Suprapubic skin (tissue), 4 donors: ENCODE measurements at regions not wholly inside any gene's neighbourhood (a gene's known extent, or its start where the extent isn't known, plus 50 kb on each side); places are given as distances from the start of the nearest gene placed in this dataset.

Source experiments
- DNase-seq, 2 donors: peaks; one replicate each; pipeline ENCODE4 v3.0.0-alpha.2; 2019; ENCODE audit warnings: low spot score in 2 of 2
- H3K27ac ChIP-seq: fragments of 200-600 bp; sonication (generic); one replicate; pipeline ENCODE4 v1.5.1; 2019
- H3K27me3 ChIP-seq: fragments of 200-600 bp; sonication (generic); one replicate; pipeline ENCODE4 v1.5.1; 2019
- H3K36me3 ChIP-seq: fragments of 200-600 bp; sonication (generic); one replicate; pipeline ENCODE4 v1.5.1; 2019
- H3K4me1 ChIP-seq: fragments of 200-600 bp; sonication (generic); one replicate; pipeline ENCODE4 v1.5.1; 2019
- H3K4me3 ChIP-seq: fragments of 200-600 bp; sonication (generic); one replicate; pipeline ENCODE4 v1.5.1; 2019; ENCODE audit warnings: mild to moderate bottlenecking
- H3K9me3 ChIP-seq: fragments of 200-600 bp; sonication (generic); one replicate; pipeline ENCODE4 v1.5.1; 2019
- EP300 ChIP-seq: sonication (generic); formaldehyde crosslinking; IDR thresholded peaks from one replicate; pipeline ENCODE4 v1.6.1; 2017; ENCODE audit warnings: antibody characterized with exemption
- POLR2A ChIP-seq, 2 donors: fragments of 450-650 bp; IDR thresholded peaks; one replicate each; pipeline ENCODE4 v1.6.1; 2017; ENCODE audit warnings: antibody characterized with exemption in 2 of 2, mild to moderate bottlenecking in 2 of 2, moderate library complexity in 2 of 2
- POLR2AphosphoS5 ChIP-seq, 3 donors: sonication (generic); formaldehyde crosslinking; IDR thresholded peaks; one replicate each; pipeline ENCODE4 v1.6.1; 2017; ENCODE audit warnings: antibody characterized with exemption in 3 of 3
- WGBS: methylation state at CpG from one replicate; pipeline ENCODE4 v1.1.5; 2018; 5-methylcytosine and 5-hydroxymethylcytosine counted together
- TF ChIP-seq, protein P1 (sequence below), 2 donors: fragments of 200-600 bp in 1 of 2; fragments of 450-650 bp in 1 of 2; sonication (generic) in 1 of 2; IDR thresholded peaks; one replicate each; pipeline ENCODE4 v1.5.1; 2016 to 2019; ENCODE audit warnings: antibody characterized with exemption in 2 of 2, mild to moderate bottlenecking in 1 of 2, moderate library complexity in 1 of 2

DNA sequence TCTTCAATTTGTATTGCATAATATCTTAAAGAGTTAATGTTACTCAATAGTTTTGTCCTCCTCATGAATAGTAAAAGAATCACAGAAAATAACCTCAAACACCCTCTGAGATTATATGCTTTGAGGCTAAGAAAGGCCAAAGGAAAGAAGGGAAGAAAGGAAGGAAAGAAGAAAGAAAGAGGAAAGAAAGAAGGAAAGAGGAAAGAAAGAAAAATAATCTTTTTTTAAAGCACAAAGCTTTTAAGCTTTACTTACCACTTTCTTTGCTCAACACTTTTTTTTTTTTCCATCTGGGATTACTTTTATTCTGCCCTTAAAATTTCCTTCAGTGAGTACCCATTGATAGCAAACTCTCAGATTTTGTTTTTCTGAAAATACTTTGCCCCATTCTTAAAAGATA is 369.1 kb downstream of the FGF9 start:
- Histone ChIP-seq H3K4me1 (no peaks in the 10 kb centered on the region), H3K9me3 (no peaks in the 10 kb centered on the region), H3K27ac (no peak overlapping the region), H3K27me3 (no peaks in the 10 kb centered on the region), H3K4me3 (no peak overlapping the region), H3K36me3 (no peaks in the 10 kb centered on the region)
- DNase-seq, result no peak
- TF ChIP-seq, protein P1, sequence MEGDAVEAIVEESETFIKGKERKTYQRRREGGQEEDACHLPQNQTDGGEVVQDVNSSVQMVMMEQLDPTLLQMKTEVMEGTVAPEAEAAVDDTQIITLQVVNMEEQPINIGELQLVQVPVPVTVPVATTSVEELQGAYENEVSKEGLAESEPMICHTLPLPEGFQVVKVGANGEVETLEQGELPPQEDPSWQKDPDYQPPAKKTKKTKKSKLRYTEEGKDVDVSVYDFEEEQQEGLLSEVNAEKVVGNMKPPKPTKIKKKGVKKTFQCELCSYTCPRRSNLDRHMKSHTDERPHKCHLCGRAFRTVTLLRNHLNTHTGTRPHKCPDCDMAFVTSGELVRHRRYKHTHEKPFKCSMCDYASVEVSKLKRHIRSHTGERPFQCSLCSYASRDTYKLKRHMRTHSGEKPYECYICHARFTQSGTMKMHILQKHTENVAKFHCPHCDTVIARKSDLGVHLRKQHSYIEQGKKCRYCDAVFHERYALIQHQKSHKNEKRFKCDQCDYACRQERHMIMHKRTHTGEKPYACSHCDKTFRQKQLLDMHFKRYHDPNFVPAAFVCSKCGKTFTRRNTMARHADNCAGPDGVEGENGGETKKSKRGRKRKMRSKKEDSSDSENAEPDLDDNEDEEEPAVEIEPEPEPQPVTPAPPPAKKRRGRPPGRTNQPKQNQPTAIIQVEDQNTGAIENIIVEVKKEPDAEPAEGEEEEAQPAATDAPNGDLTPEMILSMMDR (IDR thresholded peaks at IDR 0.05), result no peak
- TF ChIP-seq POLR2A (IDR thresholded peaks at IDR 0.05) (no peak), POLR2AphosphoS5 (IDR thresholded peaks at IDR 0.05) (no peak), EP300 (no peak)

DNA sequence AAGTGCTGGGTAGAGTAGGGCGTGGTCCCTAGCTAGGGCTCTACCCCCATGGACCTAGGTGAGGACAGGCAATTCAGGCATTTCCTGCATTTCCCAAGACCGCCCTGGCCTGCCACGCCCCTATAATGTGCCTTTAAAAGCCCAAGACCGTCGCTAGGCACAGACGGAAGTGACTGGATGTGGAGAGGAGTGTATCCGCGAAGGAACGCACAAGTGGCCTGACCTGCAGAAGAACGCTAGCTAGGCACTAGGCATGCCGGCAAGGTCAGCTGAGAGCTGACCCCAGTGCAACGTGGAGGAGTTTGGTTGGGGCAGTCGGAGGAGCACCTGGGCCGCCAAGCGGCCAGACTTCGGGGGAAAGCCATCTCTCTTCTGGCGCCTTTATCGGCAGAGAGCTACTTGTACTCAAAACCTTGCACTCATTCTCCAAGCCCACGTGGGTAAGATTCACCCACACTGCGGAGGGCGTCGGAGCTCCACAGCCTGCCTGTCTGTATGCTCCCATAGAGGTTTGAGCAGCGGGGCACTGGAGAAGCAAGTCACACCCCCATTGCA is 370.0 kb downstream of the FGF9 start:
- H3K27me3 ChIP-seq, result no peaks in the 10 kb centered on the region
- 79% methylated on average over 23 of the region's 23 CpGs for WGBS
- H3K4me1 ChIP-seq, result no peaks in the 10 kb centered on the region
- no peaks in the 10 kb centered on the region for H3K36me3 ChIP-seq
- H3K27ac ChIP-seq, result no peak overlapping the region
- no peaks in the 10 kb centered on the region for H3K9me3 ChIP-seq
- H3K4me3 ChIP-seq, result no peak overlapping the region
- no peak for TF ChIP-seq POLR2AphosphoS5 (IDR thresholded peaks at IDR 0.05)
- TF ChIP-seq, protein P1 (IDR thresholded peaks at IDR 0.05), result no peak
- TF ChIP-seq EP300, result no peak
- TF ChIP-seq POLR2A (IDR thresholded peaks at IDR 0.05), result no peak
- DNase-seq, result no peak

DNA sequence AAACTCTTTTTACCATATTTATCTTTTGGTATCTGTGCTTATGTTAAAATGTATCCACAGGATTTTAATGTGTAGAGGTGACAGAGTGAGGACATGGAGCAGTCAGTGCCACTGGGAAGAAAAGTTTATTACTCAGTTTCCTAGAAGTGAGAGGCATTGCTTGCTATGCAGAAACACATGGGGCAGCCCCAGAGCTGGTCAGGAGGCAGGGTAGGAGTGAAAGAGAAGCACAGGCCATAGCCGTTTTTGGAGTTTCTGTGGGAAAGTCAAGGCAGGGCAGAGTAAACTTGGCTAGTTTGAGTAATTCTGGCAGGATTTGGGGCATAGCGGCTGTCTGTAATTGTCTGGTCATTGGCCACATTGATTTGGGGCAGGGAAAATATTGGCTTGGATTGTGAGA is 370.9 kb downstream of the FGF9 start:
- H3K27me3 ChIP-seq, result no peaks in the 10 kb centered on the region
- H3K4me1 ChIP-seq, result no peaks in the 10 kb centered on the region
- H3K9me3 ChIP-seq, result no peaks in the 10 kb centered on the region
- TF ChIP-seq EP300 (no peak), POLR2AphosphoS5 (IDR thresholded peaks at IDR 0.05) (no peak), POLR2A (IDR thresholded peaks at IDR 0.05) (no peak)
- TF ChIP-seq, protein P1 (IDR thresholded peaks at IDR 0.05), result no peak
- H3K27ac ChIP-seq, result no peak overlapping the region
- 84% methylated on average over 2 of the region's 2 CpGs for WGBS
- H3K36me3 ChIP-seq, result no peaks in the 10 kb centered on the region
- H3K4me3 ChIP-seq, result no peak overlapping the region
- no peak for DNase-seq

DNA sequence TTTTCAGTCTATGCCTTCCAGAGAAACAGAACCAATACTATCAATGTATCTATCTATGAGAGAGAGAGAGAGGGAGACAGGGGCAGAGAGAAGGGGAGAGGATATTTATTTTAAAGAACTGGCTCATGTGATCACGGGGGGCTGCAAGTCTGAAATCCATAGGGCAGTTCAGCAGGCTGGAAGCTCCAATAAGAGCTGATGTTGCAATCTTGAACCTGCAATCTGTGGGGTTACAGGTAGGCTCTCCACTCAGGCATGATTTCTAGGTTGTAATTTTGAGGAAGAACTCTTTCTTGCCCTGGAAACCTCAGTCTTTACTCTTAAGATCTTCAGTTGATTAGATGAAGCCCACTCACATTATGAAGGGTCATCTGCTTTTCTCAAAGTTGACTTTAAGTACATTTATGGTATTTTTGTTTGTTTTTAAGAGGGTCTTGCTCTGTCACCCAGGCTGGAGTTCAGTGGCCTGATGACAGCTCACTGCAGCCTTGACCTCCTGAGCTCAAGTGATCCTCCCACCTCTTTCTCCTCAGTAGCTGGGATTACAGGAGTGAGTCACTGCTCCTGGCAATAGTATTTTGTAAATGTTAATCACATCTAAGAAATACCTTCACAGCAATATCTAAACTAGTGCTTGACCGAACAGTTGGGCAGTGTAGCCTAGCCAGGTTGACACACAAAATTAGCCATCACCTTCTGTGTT is 376.4 kb downstream of the FGF9 start:
- H3K27me3 ChIP-seq, result no peaks in the 10 kb centered on the region
- TF ChIP-seq POLR2AphosphoS5 (IDR thresholded peaks at IDR 0.05), result no peak
- TF ChIP-seq, protein P1 (IDR thresholded peaks at IDR 0.05), result no peak
- TF ChIP-seq EP300, result no peak
- TF ChIP-seq POLR2A (IDR thresholded peaks at IDR 0.05), result no peak
- no peak overlapping the region for H3K4me3 ChIP-seq
- H3K27ac ChIP-seq, result no peak overlapping the region
- no peaks in the 10 kb centered on the region for H3K9me3 ChIP-seq
- H3K36me3 ChIP-seq, result no peaks in the 10 kb centered on the region
- no peaks in the 10 kb centered on the region for H3K4me1 ChIP-seq
- 85% methylated on average over 2 of the region's 2 CpGs for WGBS
- no peak for DNase-seq

DNA sequence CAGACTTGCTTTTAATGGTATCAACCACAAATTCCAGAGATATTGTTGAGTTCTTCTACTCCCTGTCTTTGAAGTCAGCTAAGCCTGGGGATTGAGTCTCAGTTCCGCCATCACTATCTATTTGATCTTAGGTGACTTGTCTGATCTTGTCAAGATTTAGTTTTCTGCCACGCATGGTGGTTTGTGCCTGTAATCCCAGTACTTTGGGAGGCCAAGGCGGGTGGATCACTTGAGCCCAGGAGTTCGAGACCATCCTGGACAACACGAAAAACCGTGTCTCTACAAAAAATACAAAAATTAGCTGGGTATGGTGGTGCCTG is 376.9 kb downstream of the FGF9 start:
- Histone ChIP-seq H3K36me3 (no peaks in the 10 kb centered on the region), H3K4me1 (no peaks in the 10 kb centered on the region), H3K27me3 (no peaks in the 10 kb centered on the region), H3K27ac (no peak overlapping the region), H3K9me3 (no peaks in the 10 kb centered on the region), H3K4me3 (no peak overlapping the region)
- WGBS, result 82% methylated on average over 6 of the region's 6 CpGs
- DNase-seq, result no peak
- no peak for TF ChIP-seq EP300
- TF ChIP-seq, protein P1 (IDR thresholded peaks at IDR 0.05), result no peak
- TF ChIP-seq POLR2AphosphoS5 (IDR thresholded peaks at IDR 0.05), result no peak
- no peak for TF ChIP-seq POLR2A (IDR thresholded peaks at IDR 0.05)
